ENCODE measurements at regions not wholly inside any gene's neighbourhood (a gene's known extent, or its start where the extent isn't known, plus 50 kb on each side); places are given as distances from the start of the nearest gene placed in this dataset.

DNA sequence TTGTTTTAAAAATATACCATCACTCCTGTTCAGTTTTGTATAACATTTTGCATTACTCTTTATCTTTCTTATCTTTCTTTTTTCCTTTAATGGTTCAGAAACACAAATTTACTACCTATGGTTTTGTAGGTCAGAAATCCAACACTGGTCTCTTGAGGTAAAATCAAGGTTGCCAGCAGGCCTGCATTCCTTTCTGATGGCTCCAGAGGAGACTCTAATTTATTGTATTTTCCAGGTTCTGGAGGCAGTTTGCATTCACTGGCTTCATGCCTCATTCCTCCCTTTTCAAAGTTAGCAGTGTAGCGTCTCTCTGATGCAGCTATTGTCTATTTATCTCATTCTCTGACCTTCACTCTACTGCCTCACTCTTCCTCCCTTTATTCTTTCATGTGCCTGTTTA, 767.4 kb downstream of the SLITRK6 start:
- no peak overlapping the region for H3K27ac Mint-ChIP-seq
- POLR2A ChIA-PET = no interaction called here

DNA sequence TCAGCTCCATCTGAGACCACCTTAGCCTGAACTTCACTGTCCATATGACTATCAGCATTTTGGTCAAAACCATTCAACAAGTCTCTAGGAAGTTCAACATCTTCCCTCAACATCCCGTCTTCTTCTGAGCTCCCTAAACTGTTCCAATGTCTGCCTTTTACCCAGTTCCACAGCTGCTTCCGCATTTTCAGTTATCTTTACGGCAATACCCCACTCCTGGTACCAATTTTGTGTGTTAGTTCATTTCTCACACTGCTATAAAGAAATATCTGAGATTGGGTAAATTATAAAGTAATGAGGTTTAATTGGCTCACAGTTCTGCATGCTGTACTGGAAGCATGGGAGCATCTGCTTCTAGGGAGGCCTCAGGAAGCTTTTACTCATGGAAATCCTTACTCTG, 771.2 kb downstream of the SLITRK6 start:
- DNase-seq = no peak
- Mint-ChIP-seq H3K4me1 (no peaks in the 10 kb centered on the region), H3K36me3 (no peaks in the 10 kb centered on the region), H3K9me3 (peaks cover 0 to 13% (median 9%) of the 10 kb centered on the region in 5 donors), H3K4me3 (no peak overlapping the region), H3K27ac (no peak overlapping the region), H3K27me3 (no peaks in the 10 kb centered on the region)
- ChIA-PET CTCF (no interaction called here), POLR2A (no interaction called here)
- Histone ChIP-seq H3K27ac (ENCODE audit: low read depth, low read length) (no peak overlapping the region), H3K36me3 (ENCODE audit: insufficient read depth, low read length) (no peaks in the 10 kb centered on the region), H3K9me3 (ENCODE audit: low read length) (no peaks in the 10 kb centered on the region), H3K4me1 (ENCODE audit: insufficient read depth, low read length) (no peaks in the 10 kb centered on the region), H3K4me3 (ENCODE audit: low read length) (no peak overlapping the region), H3K27me3 (ENCODE audit: insufficient read depth, low read length, poor library complexity, severe bottlenecking) (no peaks in the 10 kb centered on the region)

More for the DNA sequence above, 767.4 kb downstream of the SLITRK6 start:
- H3K27me3 ChIP-seq (ENCODE audit: insufficient read depth, low read length, poor library complexity, severe bottlenecking) = no peaks in the 10 kb centered on the region
- H3K4me3 Mint-ChIP-seq = no peak overlapping the region
- no peaks in the 10 kb centered on the region for H3K36me3 ChIP-seq (ENCODE audit: insufficient read depth, low read length)
- no peak for DNase-seq
- CTCF ChIA-PET = no interaction called here
- no peaks in the 10 kb centered on the region for H3K9me3 ChIP-seq (ENCODE audit: low read length)
- H3K27me3 Mint-ChIP-seq = no peaks in the 10 kb centered on the region
- H3K4me3 ChIP-seq (ENCODE audit: low read length) = no peak overlapping the region
- no peaks in the 10 kb centered on the region for H3K4me1 ChIP-seq (ENCODE audit: insufficient read depth, low read length)
- H3K27ac ChIP-seq (ENCODE audit: low read depth, low read length) = no peak overlapping the region
- H3K36me3 Mint-ChIP-seq = no peaks in the 10 kb centered on the region
- peaks cover 0 to 13% (median 5%) of the 10 kb centered on the region in 5 donors for H3K9me3 Mint-ChIP-seq
- no peaks in the 10 kb centered on the region for H3K4me1 Mint-ChIP-seq

DNA sequence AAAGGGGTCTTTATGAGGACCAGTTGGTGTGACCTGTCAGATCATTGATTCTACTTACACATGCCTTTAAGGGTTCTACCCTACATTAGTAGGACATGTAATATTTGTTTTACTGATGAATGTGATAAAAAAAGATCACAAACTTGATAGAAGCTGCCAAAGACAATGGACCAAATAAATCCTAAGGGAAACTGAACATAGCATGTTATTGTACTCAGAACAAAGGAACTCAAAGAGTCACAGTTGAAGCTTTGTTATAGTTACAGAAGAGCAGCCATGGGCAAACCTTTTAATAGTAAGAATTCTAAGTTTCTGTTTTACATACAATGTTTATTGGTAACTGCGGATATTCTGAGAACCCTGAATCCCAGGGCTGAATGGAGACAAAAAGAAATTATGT, 780.1 kb downstream of the SLITRK6 start:
- no peaks in the 10 kb centered on the region for H3K36me3 Mint-ChIP-seq
- CTCF ChIA-PET = no interaction called here
- H3K4me1 Mint-ChIP-seq = no peaks in the 10 kb centered on the region
- Histone ChIP-seq H3K4me1 (ENCODE audit: insufficient read depth, low read length) (no peaks in the 10 kb centered on the region), H3K4me3 (ENCODE audit: low read length) (no peak overlapping the region), H3K27me3 (ENCODE audit: insufficient read depth, low read length, poor library complexity, severe bottlenecking) (no peaks in the 10 kb centered on the region), H3K27ac (ENCODE audit: low read depth, low read length) (no peak overlapping the region), H3K36me3 (ENCODE audit: insufficient read depth, low read length) (no peaks in the 10 kb centered on the region), H3K9me3 (ENCODE audit: low read length) (no peaks in the 10 kb centered on the region)
- no peak overlapping the region for H3K4me3 Mint-ChIP-seq
- H3K27me3 Mint-ChIP-seq = no peaks in the 10 kb centered on the region
- H3K27ac Mint-ChIP-seq = no peak overlapping the region
- H3K9me3 Mint-ChIP-seq = peaks cover 0 to 20% (median 2%) of the 10 kb centered on the region in 5 donors
- POLR2A ChIA-PET = no interaction called here
- no peak for DNase-seq

DNA sequence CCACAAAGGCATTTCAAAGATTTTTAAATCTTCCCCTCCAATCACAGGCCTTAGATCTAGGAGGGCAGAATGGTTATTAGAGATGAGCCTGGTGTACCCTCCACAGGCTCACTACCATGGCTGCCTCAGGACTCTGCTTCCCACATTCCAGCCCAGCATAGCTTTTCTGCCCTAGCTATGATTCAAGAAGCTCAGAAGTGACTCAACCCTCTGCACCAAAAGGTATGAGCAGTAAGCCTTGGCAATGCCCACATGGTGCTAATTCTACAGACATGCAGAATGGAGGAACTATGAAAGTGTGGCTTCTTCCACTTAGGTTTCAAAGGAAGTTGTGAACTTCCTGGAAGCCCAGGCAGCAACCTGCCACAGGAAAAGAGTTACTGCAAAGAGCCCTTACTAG, 786.2 kb downstream of the SLITRK6 start:
- ChIA-PET POLR2A (no interaction called here), CTCF (no interaction called here)
- Mint-ChIP-seq H3K27me3 (no peaks in the 10 kb centered on the region), H3K4me3 (no peak overlapping the region), H3K9me3 (peaks cover 0 to 16% (median 3%) of the 10 kb centered on the region in 5 donors), H3K4me1 (no peaks in the 10 kb centered on the region), H3K27ac (no peak overlapping the region), H3K36me3 (peaks cover 0 to 2% (median 0%) of the 10 kb centered on the region in 3 donors)
- Histone ChIP-seq H3K27me3 (ENCODE audit: insufficient read depth, low read length, poor library complexity, severe bottlenecking) (no peaks in the 10 kb centered on the region), H3K9me3 (ENCODE audit: low read length) (no peaks in the 10 kb centered on the region), H3K36me3 (ENCODE audit: insufficient read depth, low read length) (no peaks in the 10 kb centered on the region), H3K4me3 (ENCODE audit: low read length) (no peak overlapping the region), H3K27ac (ENCODE audit: low read depth, low read length) (no peak overlapping the region), H3K4me1 (ENCODE audit: insufficient read depth, low read length) (no peaks in the 10 kb centered on the region)
- DNase-seq = no peak

DNA sequence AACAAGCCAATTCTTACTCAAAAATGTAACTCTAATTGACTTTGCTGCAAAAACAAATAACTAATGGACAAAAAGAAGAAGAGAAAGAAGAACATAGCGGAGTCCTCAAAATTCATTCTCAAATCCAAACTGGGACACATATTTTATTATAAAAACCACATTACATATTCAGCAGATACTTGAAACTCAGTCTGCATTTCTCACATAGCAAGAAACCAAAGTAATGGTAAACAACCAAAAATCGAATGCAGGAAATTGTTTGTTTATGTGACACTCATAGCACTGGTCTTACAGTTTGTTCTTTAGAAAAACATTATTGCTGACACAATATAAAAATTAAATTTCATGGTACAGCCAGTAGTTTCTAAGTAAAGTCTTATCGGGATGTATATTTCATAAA, 789.8 kb downstream of the SLITRK6 start:
- Mint-ChIP-seq H3K9me3 (peaks cover 0 to 15% (median 2%) of the 10 kb centered on the region in 5 donors), H3K4me3 (no peak overlapping the region), H3K36me3 (peaks cover 0 to 2% (median 0%) of the 10 kb centered on the region in 3 donors), H3K27ac (no peak overlapping the region), H3K4me1 (no peaks in the 10 kb centered on the region), H3K27me3 (no peaks in the 10 kb centered on the region)
- H3K27ac ChIP-seq (ENCODE audit: low read depth, low read length) = no peak overlapping the region
- no peaks in the 10 kb centered on the region for H3K27me3 ChIP-seq (ENCODE audit: insufficient read depth, low read length, poor library complexity, severe bottlenecking)
- CTCF ChIA-PET = no interaction called here
- POLR2A ChIA-PET = no interaction called here
- DNase-seq = no peak
- no peak overlapping the region for H3K4me3 ChIP-seq (ENCODE audit: low read length)
- no peaks in the 10 kb centered on the region for H3K4me1 ChIP-seq (ENCODE audit: insufficient read depth, low read length)
- H3K9me3 ChIP-seq (ENCODE audit: low read length) = no peaks in the 10 kb centered on the region
- H3K36me3 ChIP-seq (ENCODE audit: insufficient read depth, low read length) = no peaks in the 10 kb centered on the region

DNA sequence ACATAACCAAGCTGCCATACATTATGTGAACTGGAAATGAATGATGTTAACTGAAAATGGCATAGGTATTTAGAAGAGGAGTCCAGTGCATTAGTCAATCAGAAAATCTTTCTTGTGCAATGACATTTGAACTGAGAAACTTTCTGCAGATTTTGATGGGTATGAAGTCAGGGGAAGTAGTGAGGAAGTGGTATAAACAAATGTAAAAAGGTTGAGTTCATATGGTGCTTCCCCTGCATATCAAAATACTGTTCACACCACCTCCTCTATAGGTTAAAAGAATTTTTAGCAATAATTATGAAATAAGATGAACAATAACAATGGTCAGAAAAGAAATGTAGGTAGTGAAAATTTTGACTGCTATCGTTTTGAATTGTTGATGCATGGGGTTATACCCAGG, 800.0 kb downstream of the SLITRK6 start:
- no peak overlapping the region for H3K4me3 ChIP-seq (ENCODE audit: low read length)
- H3K9me3 ChIP-seq (ENCODE audit: low read length) = no peaks in the 10 kb centered on the region
- no peaks in the 10 kb centered on the region for H3K36me3 ChIP-seq (ENCODE audit: insufficient read depth, low read length)
- ChIA-PET CTCF (no interaction called here), POLR2A (no interaction called here)
- no peak overlapping the region for H3K27ac Mint-ChIP-seq
- no peaks in the 10 kb centered on the region for H3K4me1 ChIP-seq (ENCODE audit: insufficient read depth, low read length)
- H3K4me3 Mint-ChIP-seq = no peak overlapping the region
- H3K4me1 Mint-ChIP-seq = no peaks in the 10 kb centered on the region
- H3K36me3 Mint-ChIP-seq = no peaks in the 10 kb centered on the region
- H3K27me3 ChIP-seq (ENCODE audit: insufficient read depth, low read length, poor library complexity, severe bottlenecking) = no peaks in the 10 kb centered on the region
- H3K27me3 Mint-ChIP-seq = no peaks in the 10 kb centered on the region
- H3K9me3 Mint-ChIP-seq = peaks cover 0 to 18% (median 7%) of the 10 kb centered on the region in 5 donors
- DNase-seq = no peak
- H3K27ac ChIP-seq (ENCODE audit: low read depth, low read length) = no peak overlapping the region

DNA sequence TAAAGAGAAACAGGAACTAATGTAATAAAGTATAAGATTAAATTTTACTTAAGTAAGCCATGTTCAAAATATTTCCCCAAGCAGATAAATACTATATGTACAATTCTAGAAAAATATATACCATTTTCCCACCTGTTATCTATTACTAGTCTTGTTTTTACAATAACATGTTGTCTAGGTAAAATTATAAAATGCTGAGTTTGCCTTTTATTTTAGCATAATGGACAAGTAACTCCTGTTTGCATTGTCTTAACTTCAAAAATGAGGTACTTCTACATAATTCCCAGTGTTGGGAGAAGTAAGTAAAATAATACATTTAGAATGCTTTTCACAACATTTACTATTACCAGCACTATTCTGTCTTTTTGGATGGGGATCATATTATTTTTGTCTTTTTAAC, 800.5 kb downstream of the SLITRK6 start:
- H3K9me3 Mint-ChIP-seq = peaks cover 0 to 18% (median 7%) of the 10 kb centered on the region in 5 donors
- H3K27ac Mint-ChIP-seq = no peak overlapping the region
- no peaks in the 10 kb centered on the region for H3K36me3 Mint-ChIP-seq
- Histone ChIP-seq H3K9me3 (ENCODE audit: low read length) (no peaks in the 10 kb centered on the region), H3K4me3 (ENCODE audit: low read length) (no peak overlapping the region), H3K27me3 (ENCODE audit: insufficient read depth, low read length, poor library complexity, severe bottlenecking) (no peaks in the 10 kb centered on the region), H3K4me1 (ENCODE audit: insufficient read depth, low read length) (no peaks in the 10 kb centered on the region), H3K27ac (ENCODE audit: low read depth, low read length) (no peak overlapping the region), H3K36me3 (ENCODE audit: insufficient read depth, low read length) (no peaks in the 10 kb centered on the region)
- ChIA-PET POLR2A (no interaction called here), CTCF (no interaction called here)
- H3K4me1 Mint-ChIP-seq = no peaks in the 10 kb centered on the region
- no peak for DNase-seq
- no peaks in the 10 kb centered on the region for H3K27me3 Mint-ChIP-seq
- no peak overlapping the region for H3K4me3 Mint-ChIP-seq

DNA sequence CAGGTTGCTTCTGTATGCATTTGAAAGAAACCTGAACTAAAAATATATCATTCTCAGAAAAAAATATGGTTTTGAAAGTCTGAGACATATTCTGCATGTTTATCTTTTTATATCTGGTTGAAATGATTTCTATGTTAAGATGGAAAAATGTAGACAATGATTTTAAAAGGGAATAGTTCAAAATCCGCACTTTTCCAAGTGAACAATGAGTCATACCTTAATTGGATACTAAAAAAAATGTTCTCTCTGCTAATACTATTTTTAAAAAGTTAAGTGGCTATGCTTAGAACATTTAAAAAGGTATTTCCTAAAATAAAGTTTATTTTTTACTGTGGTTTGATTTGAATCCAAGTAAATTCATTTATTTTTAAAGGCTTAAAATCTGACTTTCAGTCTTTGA, 801.4 kb downstream of the SLITRK6 start:
- no peak overlapping the region for H3K27ac ChIP-seq (ENCODE audit: low read depth, low read length)
- H3K36me3 ChIP-seq (ENCODE audit: insufficient read depth, low read length) = no peaks in the 10 kb centered on the region
- Mint-ChIP-seq H3K4me3 (no peak overlapping the region), H3K9me3 (peaks cover 0 to 18% (median 7%) of the 10 kb centered on the region in 5 donors), H3K27me3 (no peaks in the 10 kb centered on the region), H3K4me1 (no peaks in the 10 kb centered on the region), H3K36me3 (no peaks in the 10 kb centered on the region), H3K27ac (no peak overlapping the region)
- POLR2A ChIA-PET = no interaction called here
- no peak for DNase-seq
- no peaks in the 10 kb centered on the region for H3K27me3 ChIP-seq (ENCODE audit: insufficient read depth, low read length, poor library complexity, severe bottlenecking)
- CTCF ChIA-PET = no interaction called here
- H3K4me1 ChIP-seq (ENCODE audit: insufficient read depth, low read length) = no peaks in the 10 kb centered on the region
- no peak overlapping the region for H3K4me3 ChIP-seq (ENCODE audit: low read length)
- H3K9me3 ChIP-seq (ENCODE audit: low read length) = no peaks in the 10 kb centered on the region

DNA sequence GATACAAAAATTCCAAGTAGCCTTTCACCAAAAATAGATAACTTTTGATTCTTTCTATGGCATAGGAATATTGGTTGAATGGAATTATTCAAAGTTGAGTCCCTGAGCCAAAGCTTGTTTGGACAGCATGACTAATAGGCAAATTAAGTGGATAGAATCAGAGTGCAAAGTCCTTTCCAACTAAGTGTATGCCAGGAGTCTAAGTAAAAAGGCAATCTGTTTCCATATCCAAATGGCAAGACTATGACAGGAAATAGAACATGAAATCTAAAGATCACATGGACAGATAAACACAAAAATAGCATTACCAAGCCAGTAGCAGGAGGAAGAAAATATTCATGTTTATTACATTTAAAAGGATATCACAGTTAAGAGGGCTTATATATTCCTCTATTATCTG, 804.6 kb downstream of the SLITRK6 start:
- peaks cover 0 to 19% (median 2%) of the 10 kb centered on the region in 5 donors for H3K9me3 Mint-ChIP-seq

More for the DNA sequence above, 804.6 kb downstream of the SLITRK6 start:
- CTCF ChIA-PET = no interaction called here
- no peak overlapping the region for H3K27ac Mint-ChIP-seq
- H3K4me1 Mint-ChIP-seq = no peaks in the 10 kb centered on the region
- POLR2A ChIA-PET = no interaction called here
- H3K4me3 ChIP-seq (ENCODE audit: low read length) = no peak overlapping the region
- no peaks in the 10 kb centered on the region for H3K27me3 Mint-ChIP-seq
- no peaks in the 10 kb centered on the region for H3K27me3 ChIP-seq (ENCODE audit: insufficient read depth, low read length, poor library complexity, severe bottlenecking)
- DNase-seq = no peak
- no peaks in the 10 kb centered on the region for H3K4me1 ChIP-seq (ENCODE audit: insufficient read depth, low read length)
- H3K36me3 Mint-ChIP-seq = no peaks in the 10 kb centered on the region
- H3K36me3 ChIP-seq (ENCODE audit: insufficient read depth, low read length) = no peaks in the 10 kb centered on the region
- no peak overlapping the region for H3K4me3 Mint-ChIP-seq
- no peak overlapping the region for H3K27ac ChIP-seq (ENCODE audit: low read depth, low read length)
- H3K9me3 ChIP-seq (ENCODE audit: low read length) = no peaks in the 10 kb centered on the region
